Lung microvascular endothelial cell (primary cell): ENCODE measurements at regions not wholly inside any gene's neighbourhood (a gene's known extent, or its start where the extent isn't known, plus 50 kb on each side); places are given as distances from the start of the nearest gene placed in this dataset.

Experiments used
- DNase-seq, 2 donors: peaks; one replicate each; pipeline versions ENCODE4 v3.0.0 to v3.0.0-alpha.2; 2010; ENCODE audit warnings: low read depth in 2 of 2

- no peak for DNase-seq
Observed at GRCh38 chr4:181592221-181592745, 650.9 kb upstream of the TENM3 start.

- no peak for DNase-seq
Observed at GRCh38 chr4:181593703-181594102, 649.5 kb upstream of the TENM3 start.

- DNase-seq: no peak
Observed at GRCh38 chr4:181594188-181594587, 649.0 kb upstream of the TENM3 start.

GRCh38 chr4:181595716-181596115, 647.5 kb upstream of the TENM3 start:
- DNase-seq: no peak

- no peak for DNase-seq
Observed at GRCh38 chr4:181597766-181598165, 645.4 kb upstream of the TENM3 start.

GRCh38 chr4:181599134-181599533, 644.1 kb upstream of the TENM3 start:
- no peak for DNase-seq

- no peak for DNase-seq
Observed at GRCh38 chr4:181601103-181601502, 642.1 kb upstream of the TENM3 start.

- no peak for DNase-seq
Observed at GRCh38 chr4:181604546-181604945, 638.7 kb upstream of the TENM3 start.

- DNase-seq: no peak
Observed at GRCh38 chr4:181606300-181606699, 636.9 kb upstream of the TENM3 start.

- DNase-seq: no peak
Observed at GRCh38 chr4:181608181-181608580, 635.0 kb upstream of the TENM3 start.

GRCh38 chr4:181611033-181611711, 632.0 kb upstream of the TENM3 start:
- DNase-seq: no peak

GRCh38 chr4:181611946-181612600, 631.1 kb upstream of the TENM3 start:
- DNase-seq: no peak

GRCh38 chr4:181613200-181613599, 630.0 kb upstream of the TENM3 start:
- no peak for DNase-seq

- no peak for DNase-seq
Observed at GRCh38 chr4:181618038-181618618, 625.1 kb upstream of the TENM3 start.

GRCh38 chr4:181618896-181619295, 624.3 kb upstream of the TENM3 start:
- no peak for DNase-seq

GRCh38 chr4:181619651-181620050, 623.6 kb upstream of the TENM3 start:
- no peak for DNase-seq

GRCh38 chr4:181637186-181638105, 605.8 kb upstream of the TENM3 start:
- DNase-seq: no peak

- DNase-seq: no peak
Observed at GRCh38 chr4:181643466-181643865, 599.7 kb upstream of the TENM3 start.

GRCh38 chr4:181645489-181645888, 597.7 kb upstream of the TENM3 start:
- no peak for DNase-seq

- no peak for DNase-seq
Observed at GRCh38 chr4:181646864-181647263, 596.3 kb upstream of the TENM3 start.

- DNase-seq: no peak
Observed at GRCh38 chr4:181647396-181648147, 595.6 kb upstream of the TENM3 start.
